ENCODE measurements at regions not wholly inside any gene's neighbourhood (a gene's known extent, or its start where the extent isn't known, plus 50 kb on each side); places are given as distances from the start of the nearest gene placed in this dataset.

DNA sequence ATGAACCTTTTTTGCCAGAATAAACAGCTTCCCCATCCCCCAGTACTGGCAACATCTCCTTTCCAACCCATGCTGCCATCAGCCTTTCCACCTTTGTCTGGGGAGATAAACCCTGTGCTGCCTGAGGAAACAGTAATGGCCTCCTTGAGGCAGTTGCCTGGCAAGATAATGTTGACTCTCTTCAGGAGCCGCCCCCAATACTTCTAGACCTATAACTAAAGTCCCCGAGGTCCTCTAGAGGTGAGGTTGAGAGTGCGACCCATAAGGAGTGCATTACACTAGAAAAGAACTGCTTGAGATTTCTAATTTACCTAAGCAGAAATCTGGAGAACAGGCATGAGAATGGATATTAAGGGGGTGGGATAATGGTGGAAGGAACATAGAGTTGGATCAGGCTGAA lies 963.2 kb upstream of the PCDH7 start:
- no peak for TF ChIP-seq CTCF (IDR thresholded peaks at IDR 0.05)
- no peak for TF ChIP-seq POLR2A (IDR thresholded peaks at IDR 0.05)

Data from body of pancreas (tissue), 4 donors.